Breast epithelium (tissue), 4 donors: ENCODE measurements at regions not wholly inside any gene's neighbourhood (a gene's known extent, or its start where the extent isn't known, plus 50 kb on each side); places are given as distances from the start of the nearest gene placed in this dataset.

Experiments used
- DNase-seq, 2 donors: peaks; one replicate each; pipeline ENCODE4 v3.0.0-alpha.2; 2019; ENCODE audit warnings: low spot score in 2 of 2
- H3K27ac ChIP-seq, 2 donors: fragments of 200-600 bp; sonication (generic) in 1 of 2; one replicate each; pipeline ENCODE4 v1.5.1; 2016 to 2019; ENCODE audit warnings: mild to moderate bottlenecking in 1 of 2
- H3K27me3 ChIP-seq, 2 donors: fragments of 200-600 bp; sonication (generic) in 1 of 2; one replicate each; pipeline versions ENCODE4 v1.5.1 to v1.6.0; 2017 to 2019; ENCODE audit warnings: control low read depth in 1 of 2, mild to moderate bottlenecking in 1 of 2
- H3K36me3 ChIP-seq: fragments of 200-600 bp; one replicate; pipeline ENCODE4 v1.5.1; 2019
- H3K4me1 ChIP-seq, 2 donors: fragments of 200-600 bp; sonication (generic); one replicate each; pipeline ENCODE4 v1.5.1; 2016 to 2019; ENCODE audit warnings: control low read depth in 1 of 2
- H3K4me3 ChIP-seq, 3 donors: fragments of 200-600 bp; sonication (generic); 1 replicate in 2 of 3; 2 replicates in 1 of 3; pipeline ENCODE4 v1.5.1; 2016 to 2019; ENCODE audit warnings: mild to moderate bottlenecking in 3 of 3, moderate library complexity in 2 of 3
- H3K9me3 ChIP-seq, 2 donors: fragments of 200-600 bp; sonication (generic) in 1 of 2; one replicate each; pipeline ENCODE4 v1.5.1; 2016 to 2019; ENCODE audit warnings: control low read depth in 1 of 2
- CTCF ChIP-seq, 3 donors: fragments of 450-650 bp; IDR thresholded peaks; one replicate each; pipeline ENCODE4 v1.5.1; 2016 to 2017; ENCODE audit warnings: antibody characterized with exemption in 3 of 3, mild to moderate bottlenecking in 3 of 3, moderate library complexity in 3 of 3
- POLR2A ChIP-seq: fragments of 450-650 bp; IDR thresholded peaks from one replicate; pipeline ENCODE4 v1.6.1; 2016; ENCODE audit warnings: antibody characterized with exemption, mild to moderate bottlenecking, moderate library complexity
- POLR2AphosphoS5 ChIP-seq, 3 donors: sonication (generic); formaldehyde crosslinking; IDR thresholded peaks; one replicate each; pipeline ENCODE4 v1.6.1; 2017; ENCODE audit warnings: antibody characterized with exemption in 3 of 3
- intact Hi-C: fragments of 100-400 bp; cut with DNase I; formaldehyde crosslinking; loops from one replicate; pipeline ENCODE4 v1.15.1; 2023; ENCODE audit warnings: low total_unique reads

GRCh38 chr4:173934933-173935620 lies 348.4 kb downstream of the FBXO8 start:
- H3K36me3 ChIP-seq = no peaks in the 10 kb centered on the region
- H3K4me1 ChIP-seq = no peaks in the 10 kb centered on the region
- TF ChIP-seq POLR2AphosphoS5 (IDR thresholded peaks at IDR 0.05) (no peak), POLR2A (no peak), CTCF (IDR thresholded peaks at IDR 0.05) (no peak)
- H3K27me3 ChIP-seq = no peaks in the 10 kb centered on the region
- DNase-seq = no peak
- no peaks in the 10 kb centered on the region for H3K9me3 ChIP-seq
- no peak overlapping the region for H3K27ac ChIP-seq
- H3K4me3 ChIP-seq = no peak overlapping the region
- intact Hi-C loops = no loop called here

- Histone ChIP-seq H3K9me3 (no peaks in the 10 kb centered on the region), H3K27ac (no peak overlapping the region), H3K4me3 (no peak overlapping the region), H3K36me3 (no peaks in the 10 kb centered on the region), H3K27me3 (no peaks in the 10 kb centered on the region), H3K4me1 (no peaks in the 10 kb centered on the region)
- TF ChIP-seq POLR2A = no peak
- no peak for DNase-seq
- intact Hi-C loops = no loop called here
Observed at GRCh38 chr4:173934201-173934600, 349.3 kb downstream of the FBXO8 start.

GRCh38 chr4:173932701-173933100 lies 350.8 kb downstream of the FBXO8 start:
- TF ChIP-seq POLR2AphosphoS5 (IDR thresholded peaks at IDR 0.05) = no peak
- no peak for TF ChIP-seq CTCF (IDR thresholded peaks at IDR 0.05)
- no peak for TF ChIP-seq POLR2A
- Histone ChIP-seq H3K4me1 (no peaks in the 10 kb centered on the region), H3K9me3 (no peaks in the 10 kb centered on the region), H3K36me3 (no peaks in the 10 kb centered on the region), H3K27me3 (no peaks in the 10 kb centered on the region), H3K4me3 (no peak overlapping the region), H3K27ac (no peak overlapping the region)
- DNase-seq = no peak
- intact Hi-C loops = no loop called here

GRCh38 chr4:173930329-173930967 lies 353.0 kb downstream of the FBXO8 start:
- H3K27ac ChIP-seq = no peak overlapping the region
- no peaks in the 10 kb centered on the region for H3K9me3 ChIP-seq
- H3K4me1 ChIP-seq = no peaks in the 10 kb centered on the region
- intact Hi-C loops = no loop called here
- no peaks in the 10 kb centered on the region for H3K36me3 ChIP-seq
- TF ChIP-seq CTCF (IDR thresholded peaks at IDR 0.05) = no peak
- TF ChIP-seq POLR2A = no peak
- TF ChIP-seq POLR2AphosphoS5 (IDR thresholded peaks at IDR 0.05) = no peak
- no peak for DNase-seq
- H3K27me3 ChIP-seq = no peaks in the 10 kb centered on the region
- H3K4me3 ChIP-seq = no peak overlapping the region

- intact Hi-C loops = no loop called here
- Histone ChIP-seq H3K27me3 (no peaks in the 10 kb centered on the region), H3K4me3 (no peak overlapping the region), H3K9me3 (no peaks in the 10 kb centered on the region), H3K36me3 (no peaks in the 10 kb centered on the region), H3K27ac (no peak overlapping the region), H3K4me1 (no peaks in the 10 kb centered on the region)
- TF ChIP-seq POLR2A = no peak
- no peak for TF ChIP-seq POLR2AphosphoS5 (IDR thresholded peaks at IDR 0.05)
- TF ChIP-seq CTCF (IDR thresholded peaks at IDR 0.05) = no peak
- no peak for DNase-seq
Observed at GRCh38 chr4:173929921-173930320, 353.5 kb downstream of the FBXO8 start.
